DOHH2 (cell line): ENCODE measurements at regions not wholly inside any gene's neighbourhood (a gene's known extent, or its start where the extent isn't known, plus 50 kb on each side); places are given as distances from the start of the nearest gene placed in this dataset.

Experiments
- EZH2phosphoT487 ChIP-seq: fragments of 200-600 bp; sonication (generic); IDR thresholded peaks from 2 replicates; pipeline ENCODE4 v1.6.1; 2017; ENCODE audit warnings: borderline replicate concordance, mild to moderate bottlenecking, antibody characterized with exemption, low read length, moderate library complexity, mixed read lengths
- TF ChIP-seq, protein P1 (sequence below): fragments of 200-600 bp; sonication (generic); IDR thresholded peaks from one replicate; pipeline ENCODE4 v1.5.1; 2014; ENCODE audit warnings: antibody characterized with exemption, mild to moderate bottlenecking, low read depth, low read length; ENCODE audit not compliant: poor library complexity, severe bottlenecking

DNA sequence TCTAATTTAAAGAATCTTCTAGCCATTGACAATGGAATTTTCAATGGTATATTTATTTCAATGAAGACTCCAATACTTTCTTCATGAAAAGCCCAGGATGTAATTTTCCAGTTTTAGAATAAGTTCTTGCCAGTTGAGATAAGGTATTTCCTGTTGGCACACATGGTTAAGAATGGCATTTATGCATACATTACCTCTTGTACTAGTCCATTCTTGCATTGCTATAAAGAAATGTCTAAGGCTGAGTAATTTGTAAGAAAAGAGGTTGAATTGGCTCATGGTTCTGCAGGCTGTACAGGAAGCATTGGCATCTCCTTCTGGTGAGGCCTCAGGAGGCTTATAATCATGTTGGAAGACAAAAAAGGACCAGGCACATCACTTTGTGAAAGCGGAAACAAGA lies 1179.6 kb downstream of the AMY1C start:
- TF ChIP-seq, protein P1, sequence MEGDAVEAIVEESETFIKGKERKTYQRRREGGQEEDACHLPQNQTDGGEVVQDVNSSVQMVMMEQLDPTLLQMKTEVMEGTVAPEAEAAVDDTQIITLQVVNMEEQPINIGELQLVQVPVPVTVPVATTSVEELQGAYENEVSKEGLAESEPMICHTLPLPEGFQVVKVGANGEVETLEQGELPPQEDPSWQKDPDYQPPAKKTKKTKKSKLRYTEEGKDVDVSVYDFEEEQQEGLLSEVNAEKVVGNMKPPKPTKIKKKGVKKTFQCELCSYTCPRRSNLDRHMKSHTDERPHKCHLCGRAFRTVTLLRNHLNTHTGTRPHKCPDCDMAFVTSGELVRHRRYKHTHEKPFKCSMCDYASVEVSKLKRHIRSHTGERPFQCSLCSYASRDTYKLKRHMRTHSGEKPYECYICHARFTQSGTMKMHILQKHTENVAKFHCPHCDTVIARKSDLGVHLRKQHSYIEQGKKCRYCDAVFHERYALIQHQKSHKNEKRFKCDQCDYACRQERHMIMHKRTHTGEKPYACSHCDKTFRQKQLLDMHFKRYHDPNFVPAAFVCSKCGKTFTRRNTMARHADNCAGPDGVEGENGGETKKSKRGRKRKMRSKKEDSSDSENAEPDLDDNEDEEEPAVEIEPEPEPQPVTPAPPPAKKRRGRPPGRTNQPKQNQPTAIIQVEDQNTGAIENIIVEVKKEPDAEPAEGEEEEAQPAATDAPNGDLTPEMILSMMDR: no peak
- no peak for TF ChIP-seq EZH2phosphoT487
